SU-DHL-6 (cell line): ENCODE measurements at regions not wholly inside any gene's neighbourhood (a gene's known extent, or its start where the extent isn't known, plus 50 kb on each side); places are given as distances from the start of the nearest gene placed in this dataset.

Source experiments
- H2AFZ ChIP-seq: fragments of 200-600 bp; sonication (generic); 2 replicates; pipeline ENCODE4 v1.6.1; 2014; ENCODE audit warnings: low read depth, mild to moderate bottlenecking, moderate library complexity, mixed read lengths, antibody characterized with exemption, low read length; ENCODE audit not compliant: severe bottlenecking
- H3F3A ChIP-seq: fragments of 200-600 bp; shearing (Covaris generic); 2 replicates; pipeline ENCODE4 v1.6.0; 2016; ENCODE audit warnings: antibody characterized with exemption, mild to moderate bottlenecking; ENCODE audit not compliant: insufficient read depth
- H3K27ac ChIP-seq: fragments of 200-600 bp; sonication (generic); 2 replicates; pipeline ENCODE4 v1.5.1; 2016; ENCODE audit warnings: low read depth, mild to moderate bottlenecking, low read length, moderate library complexity, mixed read lengths
- H3K27me3 ChIP-seq: fragments of 200-600 bp; sonication (generic), shearing (Covaris generic); 2 replicates; pipeline ENCODE4 v1.6.0; 2014; ENCODE audit warnings: mild to moderate bottlenecking, low read length
- H3K36me3 ChIP-seq: fragments of 200-600 bp; sonication (generic); 2 replicates; pipeline ENCODE4 v1.6.1; 2014; ENCODE audit warnings: mild to moderate bottlenecking, low read length, mixed read lengths
- H3K4me2 ChIP-seq: fragments of 300-600, 200-600 bp; shearing (Covaris generic), sonication (generic); 2 replicates; pipeline ENCODE4 v1.6.0; 2014; ENCODE audit warnings: low read length, low read depth, mild to moderate bottlenecking; ENCODE audit not compliant: poor library complexity, severe bottlenecking
- H3K4me3 ChIP-seq: fragments of 200-600 bp; sonication (generic); 2 replicates; pipeline ENCODE4 v1.5.1; 2014; ENCODE audit warnings: antibody characterized with exemption, low read length, mild to moderate bottlenecking, mixed read lengths; ENCODE audit not compliant: insufficient read depth, poor library complexity, severe bottlenecking
- H3K79me2 ChIP-seq: fragments of 200-600 bp; sonication (generic); 2 replicates; pipeline ENCODE4 v1.6.1; 2014; ENCODE audit warnings: mild to moderate bottlenecking, low read length, moderate library complexity; ENCODE audit not compliant: insufficient read depth
- H3K9ac ChIP-seq: fragments of 200-600 bp; sonication (generic); 2 replicates; pipeline ENCODE4 v1.7.0; 2014; ENCODE audit warnings: mild to moderate bottlenecking, low read length
- H3K9me2 ChIP-seq: fragments of 200-600 bp; sonication (generic); replicated peaks from 2 replicates; pipeline ENCODE4 v1.6.1; 2014; ENCODE audit warnings: low read length; ENCODE audit not compliant: insufficient read depth
- H3K9me3 ChIP-seq: fragments of 200-600 bp; sonication (generic); 2 replicates; pipeline ENCODE4 v1.6.1; 2014; ENCODE audit warnings: low read length, mixed read lengths; ENCODE audit not compliant: insufficient read depth
- H4K20me1 ChIP-seq: fragments of 200-600 bp; sonication (generic); 2 replicates; pipeline ENCODE4 v1.6.1; 2014; ENCODE audit warnings: low read depth, mild to moderate bottlenecking, antibody characterized with exemption, low read length, moderate library complexity, mixed read lengths
- CTCF ChIP-seq: fragments of 200-600 bp; sonication (generic); IDR thresholded peaks from one replicate; pipeline ENCODE4 v1.5.1; 2017; ENCODE audit warnings: antibody characterized with exemption, mild to moderate bottlenecking, low read length, moderate library complexity; ENCODE audit not compliant: insufficient read depth, poor library complexity, severe bottlenecking
- EZH2phosphoT487 ChIP-seq: fragments of 200-600 bp; sonication (generic), shearing (Covaris generic); conservative IDR thresholded peaks from 2 replicates; pipeline ENCODE4 v1.6.1; 2018; ENCODE audit warnings: mild to moderate bottlenecking, antibody characterized with exemption, low read length, moderate library complexity, mixed read lengths

GRCh38 chr16:73193464-73193863 is 145.5 kb upstream of the ZFHX3 start:
- Histone ChIP-seq H3K27ac (no peak overlapping the region), H3K4me3 (no peak overlapping the region), H3K36me3 (no peaks in the 10 kb centered on the region), H3K4me2 (no peak overlapping the region), H3K9me2 (no peaks in the 10 kb centered on the region), H2AFZ (no peak overlapping the region), H4K20me1 (no peaks in the 10 kb centered on the region), H3F3A (no peaks in the 10 kb centered on the region), H3K9me3 (no peaks in the 10 kb centered on the region), H3K79me2 (no peaks in the 10 kb centered on the region), H3K9ac (no peak overlapping the region), H3K27me3 (no peaks in the 10 kb centered on the region)
- no peak for TF ChIP-seq CTCF

- Histone ChIP-seq H3K9me3 (no peaks in the 10 kb centered on the region), H3K36me3 (no peaks in the 10 kb centered on the region), H3K9ac (no peak overlapping the region), H4K20me1 (no peaks in the 10 kb centered on the region), H3K9me2 (no peaks in the 10 kb centered on the region), H3K4me3 (no peak overlapping the region), H3K79me2 (no peaks in the 10 kb centered on the region), H3K27ac (no peak overlapping the region), H3F3A (no peaks in the 10 kb centered on the region), H2AFZ (no peak overlapping the region), H3K4me2 (no peak overlapping the region), H3K27me3 (no peaks in the 10 kb centered on the region)
- TF ChIP-seq CTCF (no peak), EZH2phosphoT487 (no peak)
These were observed 144.4 kb upstream of the ZFHX3 start for GRCh38 chr16:73192232-73192894.

GRCh38 chr16:73191660-73192046 is 143.7 kb upstream of the ZFHX3 start:
- H3K27ac ChIP-seq, result no peak overlapping the region
- H3K79me2 ChIP-seq, result no peaks in the 10 kb centered on the region
- no peaks in the 10 kb centered on the region for H4K20me1 ChIP-seq
- no peak for TF ChIP-seq EZH2phosphoT487
- TF ChIP-seq CTCF, result no peak
- no peak overlapping the region for H3K9ac ChIP-seq
- H3F3A ChIP-seq, result no peaks in the 10 kb centered on the region
- no peak overlapping the region for H3K4me2 ChIP-seq
- H2AFZ ChIP-seq, result no peak overlapping the region
- H3K9me3 ChIP-seq, result no peaks in the 10 kb centered on the region
- H3K27me3 ChIP-seq, result no peaks in the 10 kb centered on the region
- H3K36me3 ChIP-seq, result no peaks in the 10 kb centered on the region
- no peaks in the 10 kb centered on the region for H3K9me2 ChIP-seq
- H3K4me3 ChIP-seq, result no peak overlapping the region
